ENCODE measurements at regions not wholly inside any gene's neighbourhood (a gene's known extent, or its start where the extent isn't known, plus 50 kb on each side); places are given as distances from the start of the nearest gene placed in this dataset.

DNA sequence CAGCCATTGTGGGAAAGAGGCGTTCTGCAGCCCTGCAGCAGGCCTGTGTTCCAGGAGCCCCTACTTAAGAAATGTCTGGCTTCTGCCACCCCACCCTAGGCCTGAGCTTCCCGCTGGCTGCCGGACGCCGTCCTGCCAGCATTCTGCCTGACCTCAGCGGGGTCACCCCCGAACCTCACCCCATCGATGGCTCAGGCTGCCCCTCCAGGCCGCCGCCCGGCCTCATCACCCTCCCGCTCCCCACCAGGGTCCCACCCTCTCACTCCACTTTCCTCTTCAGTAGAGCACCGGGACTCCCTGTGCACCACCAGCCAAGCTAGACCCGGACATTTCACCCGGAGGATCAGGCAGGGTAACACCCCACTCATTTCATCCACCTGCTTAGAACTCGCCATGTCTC, 73.6 kb upstream of the SALL3 start:
- Mint-ChIP-seq H3K36me3 (ENCODE audit: insufficient read depth) (no peaks in the 10 kb centered on the region), H3K4me1 (ENCODE audit: low read depth) (no peaks in the 10 kb centered on the region), H3K27ac (no peak overlapping the region), H3K4me3 (ENCODE audit: low read depth) (no peak overlapping the region), H3K9me3 (ENCODE audit: low read depth) (no peaks in the 10 kb centered on the region), H3K27me3 (peaks cover 11% of the 10 kb centered on the region)
- DNase-seq (ENCODE audit: low spot score, unreplicated experiment) = no peak
- TF ChIP-seq, protein P1, sequence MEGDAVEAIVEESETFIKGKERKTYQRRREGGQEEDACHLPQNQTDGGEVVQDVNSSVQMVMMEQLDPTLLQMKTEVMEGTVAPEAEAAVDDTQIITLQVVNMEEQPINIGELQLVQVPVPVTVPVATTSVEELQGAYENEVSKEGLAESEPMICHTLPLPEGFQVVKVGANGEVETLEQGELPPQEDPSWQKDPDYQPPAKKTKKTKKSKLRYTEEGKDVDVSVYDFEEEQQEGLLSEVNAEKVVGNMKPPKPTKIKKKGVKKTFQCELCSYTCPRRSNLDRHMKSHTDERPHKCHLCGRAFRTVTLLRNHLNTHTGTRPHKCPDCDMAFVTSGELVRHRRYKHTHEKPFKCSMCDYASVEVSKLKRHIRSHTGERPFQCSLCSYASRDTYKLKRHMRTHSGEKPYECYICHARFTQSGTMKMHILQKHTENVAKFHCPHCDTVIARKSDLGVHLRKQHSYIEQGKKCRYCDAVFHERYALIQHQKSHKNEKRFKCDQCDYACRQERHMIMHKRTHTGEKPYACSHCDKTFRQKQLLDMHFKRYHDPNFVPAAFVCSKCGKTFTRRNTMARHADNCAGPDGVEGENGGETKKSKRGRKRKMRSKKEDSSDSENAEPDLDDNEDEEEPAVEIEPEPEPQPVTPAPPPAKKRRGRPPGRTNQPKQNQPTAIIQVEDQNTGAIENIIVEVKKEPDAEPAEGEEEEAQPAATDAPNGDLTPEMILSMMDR (IDR thresholded peaks at IDR 0.05; ENCODE audit: unreplicated experiment) = no peak

DNA sequence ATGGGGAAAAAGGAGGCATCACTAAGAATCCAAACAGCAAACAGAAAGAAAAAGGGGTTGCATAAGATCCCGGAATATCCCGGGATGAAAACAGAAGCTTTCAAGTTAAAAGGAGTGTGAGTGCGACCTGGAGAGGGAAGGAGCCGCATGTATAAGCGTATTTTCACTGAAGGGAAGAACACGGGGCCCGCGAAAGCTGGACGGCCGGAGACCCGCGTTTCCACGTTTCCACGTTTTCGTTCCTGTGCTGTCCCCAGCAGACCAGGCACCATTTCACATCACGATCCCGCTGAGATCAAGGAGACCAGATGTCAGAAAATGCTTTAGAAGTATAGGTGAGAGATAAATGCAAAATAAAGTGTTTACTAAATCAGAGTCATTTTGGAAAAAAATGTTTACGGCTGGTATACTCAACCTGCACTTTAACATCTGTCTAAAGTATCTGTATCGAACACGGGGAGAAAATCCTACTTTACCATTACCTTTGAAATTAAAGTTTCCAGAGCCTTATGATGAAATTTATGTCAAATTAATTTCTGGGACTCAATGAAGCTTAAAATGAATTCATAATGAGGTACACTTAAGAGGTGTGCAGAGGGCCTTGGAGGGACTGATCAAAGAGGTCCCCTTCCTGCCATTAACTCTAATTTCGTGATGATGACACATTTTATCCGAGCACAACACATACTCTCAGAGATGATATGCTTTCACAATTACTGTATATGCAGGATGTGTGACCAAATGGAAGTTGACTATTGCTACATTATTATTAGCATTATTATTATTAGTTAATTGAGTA, 71.0 kb upstream of the SALL3 start:
- H3K4me1 Mint-ChIP-seq (ENCODE audit: low read depth) = no peaks in the 10 kb centered on the region
- no peaks in the 10 kb centered on the region for H3K9me3 Mint-ChIP-seq (ENCODE audit: low read depth)
- no peak for DNase-seq (ENCODE audit: low spot score, unreplicated experiment)
- H3K36me3 Mint-ChIP-seq (ENCODE audit: insufficient read depth) = no peaks in the 10 kb centered on the region
- H3K4me3 Mint-ChIP-seq (ENCODE audit: low read depth) = no peak overlapping the region
- TF ChIP-seq, protein P1 (IDR thresholded peaks at IDR 0.05; ENCODE audit: unreplicated experiment) = no peak
- peaks cover 4% of the 10 kb centered on the region for H3K27me3 Mint-ChIP-seq
- H3K27ac Mint-ChIP-seq = no peak overlapping the region

DNA sequence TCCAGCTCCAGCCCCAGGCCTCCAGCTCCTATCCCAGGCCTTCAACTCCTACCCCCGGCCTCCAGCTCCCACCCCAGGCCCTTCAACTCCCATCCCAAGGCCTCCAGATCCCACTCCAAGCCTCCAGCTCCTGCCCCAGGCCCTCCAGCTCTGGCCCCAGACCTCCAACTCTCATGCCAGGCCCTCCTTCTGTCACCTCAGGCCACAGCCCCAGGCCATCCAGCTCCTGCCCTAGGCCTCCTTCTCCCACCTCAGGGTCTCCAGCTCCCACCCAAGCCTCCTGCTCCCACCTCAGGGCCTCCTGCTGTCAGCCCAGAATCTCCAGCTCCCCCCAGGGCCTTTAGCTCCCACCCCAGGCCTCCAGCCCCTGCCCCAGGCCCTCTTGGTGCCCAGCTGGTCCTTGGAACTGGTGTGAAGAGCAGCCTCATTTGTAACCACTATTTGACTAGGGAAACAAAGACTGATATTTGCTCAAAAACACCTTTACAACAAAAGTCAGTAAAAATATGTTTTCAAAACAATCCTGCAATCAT, 67.8 kb upstream of the SALL3 start:
- H3K9me3 Mint-ChIP-seq (ENCODE audit: low read depth) = peaks cover 3% of the 10 kb centered on the region

DNA sequence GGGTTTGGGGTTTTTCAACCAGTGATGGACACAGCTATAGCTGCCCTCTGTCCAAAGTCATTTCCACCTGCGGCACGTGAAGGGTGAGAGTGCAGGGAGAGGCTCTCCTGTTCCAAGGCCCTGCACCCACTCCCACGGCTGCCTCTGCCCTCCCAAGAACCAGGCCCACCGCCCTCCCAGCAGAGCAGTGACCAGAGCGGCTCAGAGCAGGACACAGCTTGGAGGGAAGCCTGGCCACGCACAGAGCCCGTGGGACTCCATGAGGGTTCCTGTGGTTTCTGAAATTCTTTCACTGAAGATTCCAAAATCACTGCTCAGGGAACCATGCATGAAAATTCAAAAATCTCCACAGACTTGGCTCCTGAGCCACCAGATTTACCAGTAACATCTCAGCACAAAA, 67.3 kb upstream of the SALL3 start:
- Mint-ChIP-seq H3K27ac (no peak overlapping the region), H3K4me3 (ENCODE audit: low read depth) (no peak overlapping the region), H3K27me3 (peaks cover 6% of the 10 kb centered on the region), H3K36me3 (ENCODE audit: insufficient read depth) (no peaks in the 10 kb centered on the region), H3K4me1 (ENCODE audit: low read depth) (no peaks in the 10 kb centered on the region), H3K9me3 (ENCODE audit: low read depth) (peaks cover 6% of the 10 kb centered on the region)
- TF ChIP-seq, protein P1 (IDR thresholded peaks at IDR 0.05; ENCODE audit: unreplicated experiment) = no peak
- DNase-seq (ENCODE audit: low spot score, unreplicated experiment) = no peak

More for the DNA sequence above, 67.8 kb upstream of the SALL3 start:
- Mint-ChIP-seq H3K4me3 (ENCODE audit: low read depth) (no peak overlapping the region), H3K27ac (no peak overlapping the region), H3K36me3 (ENCODE audit: insufficient read depth) (no peaks in the 10 kb centered on the region), H3K27me3 (peaks cover 6% of the 10 kb centered on the region), H3K4me1 (ENCODE audit: low read depth) (no peaks in the 10 kb centered on the region)
- DNase-seq (ENCODE audit: low spot score, unreplicated experiment) = no peak
- TF ChIP-seq, protein P1 (IDR thresholded peaks at IDR 0.05; ENCODE audit: unreplicated experiment) = no peak

DNA sequence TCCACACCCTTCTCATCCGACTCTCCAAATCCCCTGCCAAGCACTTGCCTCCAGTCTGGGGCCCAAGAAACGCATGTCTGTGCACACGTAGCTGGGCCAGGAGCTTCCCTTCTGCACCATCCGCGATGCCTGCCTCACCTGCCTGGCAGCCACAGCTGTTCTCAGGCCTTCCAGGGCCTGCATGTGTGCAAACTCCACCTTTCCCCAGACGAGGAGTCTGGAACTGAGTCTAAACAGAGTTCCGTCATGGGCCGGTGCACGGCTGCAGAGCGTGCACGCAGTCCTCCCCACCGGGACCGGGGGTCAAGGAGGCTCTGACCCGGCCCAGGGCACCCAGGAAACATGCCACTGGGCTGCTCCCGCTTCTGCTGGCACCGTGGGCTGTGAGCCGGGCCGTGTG, 66.8 kb upstream of the SALL3 start:
- no peaks in the 10 kb centered on the region for H3K4me1 Mint-ChIP-seq (ENCODE audit: low read depth)
- TF ChIP-seq, protein P1 (IDR thresholded peaks at IDR 0.05; ENCODE audit: unreplicated experiment) = no peak
- no peak overlapping the region for H3K4me3 Mint-ChIP-seq (ENCODE audit: low read depth)
- H3K36me3 Mint-ChIP-seq (ENCODE audit: insufficient read depth) = no peaks in the 10 kb centered on the region
- H3K27ac Mint-ChIP-seq = no peak overlapping the region
- DNase-seq (ENCODE audit: low spot score, unreplicated experiment) = no peak
- peaks cover 9% of the 10 kb centered on the region for H3K9me3 Mint-ChIP-seq (ENCODE audit: low read depth)
- H3K27me3 Mint-ChIP-seq = peaks cover 6% of the 10 kb centered on the region
